ENCODE measurements at regions not wholly inside any gene's neighbourhood (a gene's known extent, or its start where the extent isn't known, plus 50 kb on each side); places are given as distances from the start of the nearest gene placed in this dataset.
"Not testable (repeated sequence)": the region's sequence is repeated elsewhere in the genome, so short reads cannot be mapped to it uniquely, and the experiment has no call there.

DNA sequence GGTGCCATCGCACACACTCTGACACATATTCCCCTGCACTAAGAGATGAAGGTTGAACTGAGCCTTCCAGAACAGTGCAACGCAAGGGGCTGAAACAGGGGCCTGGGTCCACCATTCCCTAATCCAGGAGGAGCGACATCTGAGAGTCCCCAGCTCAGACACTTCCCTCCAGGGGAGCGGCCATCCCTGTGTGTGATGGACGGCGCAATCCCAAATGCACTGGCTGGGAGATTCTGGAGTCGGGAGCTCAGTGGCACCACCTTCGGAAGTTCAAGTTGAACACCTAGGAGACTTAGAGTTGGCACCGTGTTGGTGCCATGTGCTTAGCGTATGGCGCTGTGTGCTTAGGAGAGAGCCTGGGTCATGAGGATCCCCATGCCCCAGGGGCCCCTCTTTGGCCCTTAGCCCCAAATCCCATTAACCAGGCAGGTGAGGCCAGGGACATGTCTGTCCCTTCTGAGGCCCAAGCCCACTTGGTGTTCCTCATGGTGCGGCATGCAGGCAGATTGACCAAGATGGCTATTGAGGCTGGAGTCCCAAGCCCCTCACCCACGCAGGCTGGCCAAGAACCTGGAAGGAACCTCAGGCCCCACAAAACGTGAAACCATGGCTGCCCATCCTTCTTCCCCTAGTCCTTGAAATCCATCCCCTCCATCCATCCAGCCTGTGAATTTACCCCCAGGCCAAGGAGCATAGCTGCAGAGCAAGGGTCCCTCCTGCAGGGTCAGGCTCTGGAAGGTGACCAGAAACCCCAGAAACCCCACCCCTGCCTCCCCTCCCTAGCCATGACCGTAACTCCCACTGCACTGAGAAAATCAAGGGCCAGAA is 114.1 kb upstream of the OTOS start:
- no peak for DNase-seq (ENCODE audit: low spot score)

- no peak for DNase-seq (ENCODE audit: low spot score)
These were observed 114.7 kb upstream of the OTOS start for GRCh38 chr2:240255165-240255491.

DNA sequence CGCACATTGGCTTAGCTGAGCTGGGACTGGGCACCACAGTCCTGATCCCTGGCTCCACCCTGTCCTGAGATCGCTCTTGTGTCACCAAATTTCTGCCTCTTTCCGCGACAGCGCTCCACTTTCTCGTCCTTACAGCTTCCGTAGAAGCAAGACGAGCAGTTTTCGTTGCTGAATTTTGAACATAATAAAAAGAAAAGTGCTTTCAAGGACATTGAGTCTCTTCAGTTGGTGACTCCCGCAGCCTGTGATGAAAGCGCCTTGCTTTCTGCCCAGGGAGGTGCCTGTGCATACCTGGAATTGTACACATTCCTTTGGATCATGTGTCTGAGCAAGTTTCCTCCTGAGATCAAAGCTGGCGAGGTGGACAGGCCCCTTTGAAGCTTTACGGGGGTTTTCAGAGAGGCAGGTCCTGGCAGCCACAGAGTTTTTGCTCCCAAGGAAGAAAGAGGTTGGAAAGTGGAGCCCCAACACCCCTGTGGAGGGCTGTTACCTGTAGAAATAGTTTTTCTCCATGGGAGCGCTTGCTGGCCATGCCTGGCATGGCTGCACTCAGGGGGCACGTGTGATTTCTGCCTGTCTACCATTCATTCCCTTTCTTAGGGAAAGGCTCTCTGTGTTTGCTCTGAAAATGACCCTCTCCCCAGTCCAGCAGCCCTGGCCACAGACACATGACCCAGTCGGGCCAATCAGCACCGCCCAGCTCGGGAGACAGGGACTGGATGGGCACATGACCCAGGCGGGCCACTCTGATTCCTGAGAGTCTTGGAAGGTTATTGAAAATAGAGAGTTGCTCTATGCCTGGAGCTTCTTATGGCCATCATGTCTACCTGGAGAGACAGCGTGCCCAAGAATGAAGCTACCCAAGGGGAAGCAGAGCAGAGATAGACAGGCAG is 115.6 kb upstream of the OTOS start:
- no peak for DNase-seq (ENCODE audit: low spot score)

GRCh38 chr2:240256704-240257637 is 116.5 kb upstream of the OTOS start:
- no peak for DNase-seq (ENCODE audit: low spot score)

DNA sequence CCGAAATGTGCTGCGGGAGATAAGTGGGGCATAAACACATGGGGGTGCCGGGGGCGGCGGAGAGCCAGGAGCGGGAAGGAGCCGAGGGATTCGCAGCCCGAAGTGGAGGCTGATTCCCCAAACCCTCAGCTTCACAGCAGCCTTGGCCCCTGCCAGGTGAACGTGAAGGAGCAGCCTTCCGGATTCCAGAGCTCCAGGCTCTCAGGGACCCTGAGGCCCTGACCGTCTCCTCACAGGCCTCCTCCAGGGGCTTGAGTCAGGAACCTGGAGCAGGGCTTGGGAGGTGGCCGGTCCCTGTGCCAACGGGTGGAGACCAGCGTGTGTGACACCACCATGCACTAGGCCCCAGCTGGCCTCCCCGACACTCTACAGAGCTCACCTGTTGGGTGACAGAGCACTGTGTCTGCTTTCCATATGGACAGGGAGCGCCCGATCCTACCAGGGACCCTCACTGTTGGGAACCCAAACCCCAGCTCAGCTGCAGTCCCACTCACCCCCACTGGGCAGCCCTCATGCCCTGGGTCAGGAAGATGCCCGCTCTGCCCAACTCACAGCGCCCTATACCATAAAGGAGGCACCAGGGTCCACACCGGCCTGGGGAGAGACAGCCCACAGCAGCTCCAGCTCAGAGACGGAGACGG is 117.6 kb upstream of the OTOS start:
- no peak for DNase-seq (ENCODE audit: low spot score)

DNA sequence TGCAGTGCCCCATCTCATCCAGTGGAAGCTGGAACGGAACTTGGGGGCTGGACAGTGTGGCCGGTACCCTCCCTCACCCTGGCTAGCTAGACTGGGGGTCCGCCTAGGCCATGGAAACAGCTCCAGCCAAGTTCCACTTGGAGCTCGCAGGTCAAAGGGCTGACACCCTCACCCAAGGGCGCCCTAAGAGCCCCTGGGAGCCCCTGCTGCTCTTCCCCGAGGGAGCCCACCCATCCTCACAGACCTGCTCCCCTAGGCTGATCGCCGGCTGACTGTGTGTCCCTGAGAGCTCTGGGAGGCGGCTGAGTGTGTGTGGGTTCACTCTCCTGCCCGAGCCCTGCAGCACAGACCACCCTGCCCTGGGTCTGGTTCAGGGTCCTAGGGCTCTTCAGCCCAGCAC is 118.2 kb upstream of the OTOS start:
- DNase-seq (ENCODE audit: low spot score): no peak

DNA sequence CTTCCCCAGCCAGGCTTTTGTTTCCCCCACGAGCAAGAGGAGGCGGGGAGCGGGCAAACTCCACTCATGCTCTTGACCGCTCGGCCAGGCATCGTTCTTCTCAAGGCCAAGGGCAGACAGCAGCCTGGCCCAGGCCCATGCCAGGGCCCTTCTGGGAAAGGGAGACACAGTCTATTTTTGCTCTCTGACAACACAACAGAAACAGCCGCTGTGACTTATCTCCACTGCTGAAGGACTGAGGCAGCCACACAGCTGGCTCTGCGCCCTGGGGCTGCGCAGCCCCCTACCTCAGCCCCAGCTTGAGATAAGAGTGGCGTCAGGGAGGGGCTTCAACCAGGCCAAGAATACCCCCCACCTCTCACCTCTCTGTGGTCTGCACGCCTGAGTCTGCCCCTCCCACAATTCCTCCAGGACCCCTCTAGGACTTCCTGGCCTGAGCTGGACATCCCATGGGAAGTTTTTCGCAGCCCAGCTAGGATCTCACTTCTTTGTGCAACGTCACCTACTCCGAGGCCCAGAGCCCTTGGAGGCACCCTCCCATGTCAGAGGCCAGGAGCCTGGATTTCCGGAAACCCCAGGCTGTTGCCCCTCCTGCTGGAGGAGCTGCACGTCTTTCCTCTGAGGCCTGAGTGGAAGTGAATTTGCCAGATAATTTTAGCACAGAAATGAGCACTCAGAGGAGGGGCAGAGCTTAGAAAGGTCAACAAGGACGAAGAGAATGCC is 118.9 kb upstream of the OTOS start:
- DNase-seq (ENCODE audit: low spot score): no peak

- DNase-seq (ENCODE audit: low spot score): no peak
These were observed 119.6 kb upstream of the OTOS start for GRCh38 chr2:240259924-240260529.

- no peak for DNase-seq (ENCODE audit: low spot score)
These were observed 120.2 kb upstream of the OTOS start for GRCh38 chr2:240260664-240261063.

DNA sequence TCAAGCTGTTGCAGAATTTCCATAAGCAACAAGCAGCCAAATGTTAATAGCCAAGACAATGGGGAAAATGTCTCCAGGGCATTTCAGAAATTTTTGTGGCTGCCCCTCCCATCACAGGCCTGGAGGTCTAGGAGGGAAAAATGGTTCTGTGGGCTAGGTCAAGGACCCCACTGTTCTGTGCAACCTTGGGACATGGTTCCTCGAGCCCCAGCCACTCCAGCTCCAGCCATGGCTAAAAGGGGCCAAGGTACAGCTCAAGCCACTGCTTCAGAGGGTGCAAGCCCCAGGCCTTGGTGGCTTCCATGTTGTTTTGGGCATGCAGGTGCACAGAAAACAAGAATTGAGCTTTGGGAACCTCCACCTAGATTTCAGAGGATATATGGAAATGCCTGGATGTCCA is 122.1 kb upstream of the OTOS start:
- DNase-seq (ENCODE audit: low spot score): not testable (repeated sequence)

- no peak for DNase-seq (ENCODE audit: low spot score)
These were observed 128.9 kb upstream of the OTOS start for GRCh38 chr2:240269380-240269779.

DNA sequence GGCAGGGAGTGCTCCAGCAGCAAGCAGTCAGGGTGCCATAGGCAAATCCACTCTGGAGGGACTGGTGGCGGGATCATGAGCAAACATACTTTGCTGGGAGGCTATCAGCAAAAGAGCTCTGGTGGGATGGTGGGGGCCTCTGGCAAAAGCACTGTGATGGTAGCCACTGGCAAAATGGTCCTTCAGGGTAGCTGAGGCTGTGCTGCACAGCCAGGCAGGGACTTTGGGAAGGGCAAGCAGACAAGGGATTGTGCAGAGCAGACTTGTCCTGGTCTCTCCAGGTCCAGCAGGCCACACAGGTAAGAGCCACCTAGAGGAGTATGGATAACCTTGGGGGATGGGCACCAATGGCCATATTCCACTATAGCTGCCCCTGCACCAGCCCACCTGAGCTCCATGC is 129.4 kb upstream of the OTOS start:
- DNase-seq (ENCODE audit: low spot score): no peak

DNA sequence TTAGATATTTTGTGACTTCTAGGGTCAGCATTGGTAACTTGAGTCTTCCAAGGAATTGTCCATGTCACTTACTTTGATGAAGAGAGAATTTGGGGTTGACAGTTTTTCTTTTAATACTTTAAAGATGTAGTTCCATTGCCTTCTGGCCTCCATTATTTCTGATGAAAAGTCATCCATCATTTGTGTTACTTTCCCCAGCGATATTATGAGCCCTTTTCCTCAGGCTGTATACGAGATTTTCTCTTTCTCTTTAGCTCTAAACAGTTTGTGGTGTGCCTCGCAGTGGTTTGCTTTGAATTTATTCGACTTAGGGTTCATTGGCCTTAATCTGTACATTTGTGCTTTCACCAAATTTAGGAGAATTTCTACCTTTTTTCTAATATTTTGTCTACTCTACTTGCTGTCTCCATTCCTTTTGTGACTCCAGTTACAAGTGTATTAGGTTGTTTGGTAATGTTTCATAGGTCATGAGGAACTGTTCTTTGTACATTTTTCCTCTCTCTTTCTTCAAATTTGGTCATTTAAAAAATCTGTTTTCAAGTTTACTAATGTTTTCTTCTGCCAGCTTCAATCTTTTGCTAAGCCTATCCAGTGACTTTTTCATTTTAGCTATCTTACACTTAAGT is 131.4 kb upstream of the OTOS start:
- no peak for DNase-seq (ENCODE audit: low spot score)

GRCh38 chr2:240275386-240275785 is 134.9 kb upstream of the OTOS start:
- DNase-seq (ENCODE audit: low spot score): no peak

GRCh38 chr2:240277073-240277806 is 136.8 kb upstream of the OTOS start:
- no peak for DNase-seq (ENCODE audit: low spot score)

- DNase-seq (ENCODE audit: low spot score): no peak
These were observed 137.5 kb upstream of the OTOS start for GRCh38 chr2:240277807-240278522.

- DNase-seq (ENCODE audit: low spot score): no peak
These were observed 138.2 kb upstream of the OTOS start for GRCh38 chr2:240278661-240279060.

- no peak for DNase-seq (ENCODE audit: low spot score)
These were observed 140.2 kb upstream of the OTOS start for GRCh38 chr2:240280621-240281020.
